ACHN (cell line): ENCODE measurements at regions not wholly inside any gene's neighbourhood (a gene's known extent, or its start where the extent isn't known, plus 50 kb on each side); places are given as distances from the start of the nearest gene placed in this dataset.

Experiments used
- DNase-seq: peaks from one replicate; pipeline ENCODE4 v3.0.0-alpha.2; 2015
- in situ Hi-C: cut with HindIII; loops from 2 replicates; pipeline ENCODE4 v1.10.0; 2017; ENCODE audit warnings: low sequenced_read_pairs, low pct_ligation_motif_present, low pct_unique_long_range_greater_than_20kb

DNA sequence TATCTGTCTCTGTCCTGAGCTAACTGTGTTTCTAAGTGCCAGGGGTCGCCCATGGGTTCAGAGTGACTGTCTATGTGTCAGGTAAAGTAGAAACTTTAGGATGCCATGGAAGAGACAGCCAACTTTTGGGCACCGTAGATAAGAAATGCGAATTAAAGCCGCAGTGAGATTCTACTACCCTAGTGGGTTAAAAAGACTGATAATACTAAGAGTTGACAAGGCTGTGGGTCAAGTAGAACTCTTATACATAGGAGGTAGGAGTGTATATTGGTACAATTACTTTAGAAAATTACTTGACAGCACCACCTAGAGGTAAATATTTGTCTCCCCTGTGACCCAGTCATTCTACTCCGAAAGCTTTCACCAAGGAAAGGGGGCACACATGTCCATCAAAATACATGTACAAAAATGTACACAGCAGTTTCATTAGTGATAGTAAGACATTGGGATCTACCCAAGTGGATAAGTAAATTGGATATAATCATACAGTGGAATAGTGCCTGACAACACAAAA is 371.3 kb downstream of the SLC4A3 start:
- in situ Hi-C loops: no loop called here

DNA sequence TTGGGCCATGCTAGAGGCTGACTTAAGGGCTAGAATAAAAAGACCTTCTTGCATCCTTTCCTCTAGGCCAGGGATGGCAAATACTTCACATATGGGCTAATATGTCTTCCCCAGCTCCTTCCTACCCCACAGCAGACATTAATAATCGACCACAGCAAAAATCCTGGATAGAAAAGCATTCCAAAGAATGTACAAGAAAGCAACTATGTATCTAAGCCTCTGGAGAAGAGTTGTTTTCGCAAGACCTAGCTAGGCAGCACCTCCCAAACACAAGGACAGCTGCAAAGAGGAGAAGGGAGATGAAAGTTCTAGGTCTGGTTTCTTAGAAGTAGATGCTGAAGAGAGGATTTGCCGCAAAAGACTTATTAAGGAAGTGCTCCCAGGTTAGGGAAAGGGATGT is 372.6 kb downstream of the SLC4A3 start:
- no peak for DNase-seq
- in situ Hi-C loops: no loop called here

More for the DNA sequence above, 371.3 kb downstream of the SLC4A3 start:
- peak; percentile 14 for DNase-seq

DNA sequence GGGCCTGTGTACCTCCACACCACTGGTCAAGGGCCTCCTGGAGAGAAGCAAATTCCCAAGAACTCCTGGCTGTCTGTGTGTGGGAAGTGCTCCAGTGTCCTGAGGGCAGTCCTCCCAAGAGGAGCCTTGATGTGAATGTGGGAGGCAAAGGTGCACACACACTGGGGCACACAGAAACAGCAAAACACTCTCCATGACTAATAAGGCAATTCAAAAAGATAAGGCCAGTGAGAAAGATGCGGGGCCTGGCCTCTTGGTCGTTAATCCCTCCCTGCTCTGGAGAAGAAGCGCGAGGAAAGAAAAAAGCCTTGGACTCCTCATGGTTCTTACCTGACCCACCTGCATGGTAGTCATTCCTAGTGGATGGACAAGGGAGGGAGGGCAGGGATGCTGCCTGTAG is 373.2 kb downstream of the SLC4A3 start:
- no peak for DNase-seq
- in situ Hi-C loops: no loop called here

DNA sequence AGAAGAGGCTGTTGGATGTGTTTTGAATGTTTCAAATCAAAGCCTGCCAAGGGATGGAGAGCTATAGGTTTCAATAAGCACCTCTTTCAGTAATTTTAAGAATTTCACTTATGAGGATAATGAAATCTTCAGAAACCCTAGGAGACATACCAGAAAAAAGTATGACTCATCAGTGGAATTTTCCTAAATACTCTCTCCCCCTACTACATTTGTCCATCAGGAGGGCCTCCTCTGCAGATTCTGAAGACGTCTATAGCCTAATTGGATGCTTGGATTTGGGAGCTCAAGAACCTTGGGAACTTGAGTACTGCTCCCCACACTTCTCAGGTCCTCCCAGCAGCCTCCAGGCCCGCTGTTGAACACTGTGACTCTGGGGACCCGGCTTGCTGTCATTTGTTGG is 374.3 kb downstream of the SLC4A3 start:
- in situ Hi-C loops: no loop called here
- peak; percentile 47 for DNase-seq

DNA sequence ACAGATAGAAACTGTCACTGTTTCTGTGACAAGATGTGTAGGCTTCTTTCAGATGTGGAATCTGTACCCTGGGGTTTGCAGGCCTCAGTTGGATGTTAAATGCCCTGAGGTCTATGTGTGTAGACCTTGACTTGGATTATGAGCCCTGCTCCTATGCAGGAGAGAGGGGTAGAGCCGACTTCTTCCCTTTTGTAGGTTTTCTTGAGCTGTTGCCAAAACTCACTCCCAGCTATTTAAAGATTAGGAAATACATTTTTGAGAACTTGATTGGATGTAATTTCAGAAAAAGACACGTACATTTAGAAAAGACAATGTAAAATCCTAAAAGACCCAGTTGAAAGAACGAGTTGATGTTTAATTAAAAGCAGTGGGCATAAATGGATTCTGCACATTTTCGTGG is 374.8 kb downstream of the SLC4A3 start:
- in situ Hi-C loops: no loop called here
- no peak for DNase-seq

DNA sequence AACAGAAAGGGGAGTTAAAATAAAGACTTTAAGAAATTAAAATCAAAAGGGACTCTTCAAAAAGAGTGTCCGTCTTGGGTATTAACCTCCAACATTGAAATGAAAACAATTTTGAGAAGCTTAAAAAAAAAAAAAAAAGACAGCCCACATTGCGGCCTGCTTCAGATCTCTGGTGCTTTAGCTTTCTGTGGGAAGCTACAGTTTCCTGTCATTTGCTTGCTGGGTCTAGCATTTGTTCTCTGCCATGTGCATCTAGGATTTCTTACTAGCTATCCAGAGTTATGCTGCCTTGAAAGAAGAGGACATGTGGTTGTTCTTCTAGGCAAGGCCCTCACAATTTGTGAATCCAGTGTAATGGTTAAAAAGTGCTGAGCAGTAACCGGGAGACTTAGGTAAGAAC is 375.3 kb downstream of the SLC4A3 start:
- DNase-seq: no peak
- in situ Hi-C loops: no loop called here

DNA sequence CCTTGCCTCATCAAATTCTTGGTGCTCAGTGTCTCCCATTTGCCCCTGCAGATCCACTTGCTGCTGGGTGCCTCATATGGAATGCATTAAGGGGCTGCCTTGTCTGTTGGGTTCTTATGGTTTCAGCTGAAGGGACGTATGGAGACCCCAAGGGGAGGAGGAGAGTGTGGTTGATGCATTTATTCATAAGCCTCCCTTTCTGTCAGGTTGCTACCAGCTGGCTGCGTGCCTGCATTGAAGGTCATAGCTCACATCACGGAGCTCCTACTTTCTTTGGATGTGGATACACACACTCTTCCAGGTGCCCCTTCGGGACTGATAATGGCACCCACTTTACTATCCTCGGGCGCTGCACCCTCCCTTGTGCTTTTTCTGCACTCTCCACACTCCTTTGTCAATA is 377.9 kb downstream of the SLC4A3 start:
- in situ Hi-C loops: no loop called here
- no peak for DNase-seq

DNA sequence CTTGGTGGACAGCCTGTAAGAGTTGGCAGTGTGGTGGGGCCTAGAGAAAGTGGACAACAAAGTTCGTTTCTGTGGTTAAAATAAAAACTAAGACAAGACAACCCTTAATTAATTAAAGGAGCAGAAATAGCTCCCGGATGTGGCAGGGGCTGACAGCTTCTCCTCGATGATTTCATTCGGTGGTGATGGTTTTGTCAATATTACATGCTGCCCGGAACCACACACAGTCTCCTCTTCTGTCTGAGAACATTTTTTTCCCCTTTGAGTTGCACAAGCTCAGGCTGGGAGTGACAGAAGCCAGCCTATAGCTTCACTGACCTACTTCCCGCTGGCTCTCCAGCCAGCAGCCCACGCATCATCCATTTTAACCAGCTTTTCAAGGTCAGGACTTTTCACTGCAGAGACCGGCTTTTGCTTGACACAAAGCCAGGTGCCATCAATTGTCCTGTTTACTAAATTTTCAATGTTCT is 378.8 kb downstream of the SLC4A3 start:
- in situ Hi-C loops: no loop called here
- DNase-seq: no peak

DNA sequence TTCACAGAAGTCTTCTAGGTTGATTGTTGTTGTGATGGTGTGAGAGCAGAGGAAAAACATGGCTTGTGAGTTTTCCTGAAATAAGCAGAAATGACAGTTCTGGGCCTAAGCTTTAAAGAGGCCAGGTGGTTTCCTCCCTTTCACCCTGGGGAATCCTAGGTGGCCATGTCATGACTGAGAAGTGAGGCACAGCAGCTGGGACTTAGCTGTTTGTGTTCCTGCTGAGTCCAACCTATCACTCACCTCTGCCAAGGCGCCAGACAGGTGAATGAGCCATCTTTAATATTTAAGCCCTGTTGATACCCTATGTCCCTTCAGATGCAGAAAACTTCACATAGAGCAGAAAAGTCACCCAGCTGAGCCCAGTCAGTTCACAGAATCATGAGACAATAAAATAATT is 384.4 kb downstream of the SLC4A3 start:
- DNase-seq: no peak
- in situ Hi-C loops: no loop called here

DNA sequence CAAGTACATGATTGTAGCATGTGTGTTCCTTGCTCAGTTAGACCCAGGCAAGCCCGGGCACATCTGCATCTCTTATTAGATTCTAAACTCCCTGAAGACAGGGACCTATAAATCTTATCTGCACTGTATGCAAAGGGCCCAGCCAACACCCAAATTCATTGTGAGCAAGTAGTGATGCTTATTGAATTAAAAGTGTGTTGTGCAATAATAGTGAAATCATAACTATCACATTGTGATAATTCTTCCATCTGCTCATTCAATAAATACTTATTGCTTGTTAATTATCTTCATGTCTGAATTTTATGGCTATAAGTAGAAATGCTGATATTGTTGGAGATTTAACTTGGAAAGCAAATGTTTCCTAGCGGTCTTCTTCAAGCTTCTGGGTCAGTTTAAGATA is 387.5 kb downstream of the SLC4A3 start:
- in situ Hi-C loops: no loop called here
- no peak for DNase-seq

DNA sequence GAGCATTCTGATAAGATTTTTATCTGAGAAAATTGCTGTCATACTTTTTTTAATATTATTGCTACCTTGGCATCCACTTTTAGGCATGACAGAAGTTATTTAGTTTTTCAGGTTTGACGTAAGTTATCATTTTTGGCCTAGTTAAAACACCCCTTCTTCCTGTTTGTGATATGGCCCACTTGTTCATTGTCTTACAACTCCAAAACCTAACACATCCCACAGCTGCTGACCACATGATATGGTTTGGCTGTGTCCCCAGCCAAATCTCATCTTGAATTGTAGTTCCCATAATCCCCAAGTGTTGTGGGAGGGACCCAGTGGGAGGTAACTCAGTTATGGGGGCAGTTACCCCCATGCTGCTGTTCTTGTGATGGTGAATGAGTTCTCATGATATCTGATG is 388.1 kb downstream of the SLC4A3 start:
- in situ Hi-C loops: no loop called here

DNA sequence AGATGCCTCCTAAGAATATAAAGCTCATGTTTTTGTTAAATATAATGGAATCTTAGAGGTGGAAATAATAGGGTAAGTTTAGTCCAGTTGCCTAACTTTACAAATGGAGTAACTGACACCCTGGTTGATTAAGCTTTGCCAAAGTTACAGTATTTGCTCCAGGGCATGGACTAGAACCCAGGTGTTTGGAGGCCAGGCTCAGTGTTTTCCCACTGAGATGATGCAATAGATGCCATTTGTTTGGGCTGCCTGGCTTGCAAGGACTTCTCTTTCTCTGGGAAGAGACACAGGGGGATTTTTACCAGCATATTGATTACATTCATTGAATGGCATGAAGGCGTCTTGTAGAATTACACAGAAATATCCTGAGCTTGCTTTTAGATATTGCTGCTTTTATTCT is 397.8 kb downstream of the SLC4A3 start:
- in situ Hi-C loops: no loop called here
- DNase-seq: no peak

More for the DNA sequence above, 388.1 kb downstream of the SLC4A3 start:
- no peak for DNase-seq

DNA sequence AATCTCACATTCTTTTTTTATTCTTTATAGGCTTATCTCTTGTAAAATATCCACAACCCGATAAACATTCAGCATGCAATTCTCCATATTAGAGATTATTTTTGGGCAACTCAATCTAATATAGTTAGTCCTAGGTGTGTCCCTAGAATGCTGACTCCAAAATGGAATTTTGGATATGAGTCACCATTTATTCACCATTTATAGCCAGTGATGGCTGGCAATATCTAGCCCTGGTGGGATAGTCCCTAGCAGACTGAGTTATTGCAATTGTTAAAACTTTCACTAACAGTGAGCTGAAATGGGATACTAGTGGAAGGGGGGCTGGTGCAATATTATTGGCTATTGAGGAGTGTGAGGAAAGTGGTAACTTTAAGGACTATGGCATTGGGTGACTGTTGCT is 401.6 kb downstream of the SLC4A3 start:
- no peak for DNase-seq
- in situ Hi-C loops: no loop called here

DNA sequence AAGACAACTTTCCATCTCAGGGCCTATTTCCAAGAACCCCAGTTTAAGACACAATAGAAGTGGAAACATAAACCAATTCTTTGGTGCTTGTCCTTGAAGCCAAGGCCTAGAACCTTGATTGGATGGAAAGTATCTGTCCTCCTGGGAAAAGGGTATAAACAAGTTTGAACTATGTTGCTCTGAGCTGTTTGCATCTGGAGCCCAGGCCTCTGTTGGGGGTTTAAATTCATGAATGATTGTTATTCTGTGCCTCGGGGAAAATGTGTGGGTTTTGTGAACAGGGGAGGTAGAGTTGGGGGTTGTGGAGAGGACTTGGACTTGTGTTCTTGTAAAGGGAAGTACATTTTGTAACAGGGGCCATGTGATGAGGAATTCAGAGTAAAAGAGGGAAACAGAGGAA is 406.1 kb downstream of the SLC4A3 start:
- no peak for DNase-seq
- in situ Hi-C loops: no loop called here

DNA sequence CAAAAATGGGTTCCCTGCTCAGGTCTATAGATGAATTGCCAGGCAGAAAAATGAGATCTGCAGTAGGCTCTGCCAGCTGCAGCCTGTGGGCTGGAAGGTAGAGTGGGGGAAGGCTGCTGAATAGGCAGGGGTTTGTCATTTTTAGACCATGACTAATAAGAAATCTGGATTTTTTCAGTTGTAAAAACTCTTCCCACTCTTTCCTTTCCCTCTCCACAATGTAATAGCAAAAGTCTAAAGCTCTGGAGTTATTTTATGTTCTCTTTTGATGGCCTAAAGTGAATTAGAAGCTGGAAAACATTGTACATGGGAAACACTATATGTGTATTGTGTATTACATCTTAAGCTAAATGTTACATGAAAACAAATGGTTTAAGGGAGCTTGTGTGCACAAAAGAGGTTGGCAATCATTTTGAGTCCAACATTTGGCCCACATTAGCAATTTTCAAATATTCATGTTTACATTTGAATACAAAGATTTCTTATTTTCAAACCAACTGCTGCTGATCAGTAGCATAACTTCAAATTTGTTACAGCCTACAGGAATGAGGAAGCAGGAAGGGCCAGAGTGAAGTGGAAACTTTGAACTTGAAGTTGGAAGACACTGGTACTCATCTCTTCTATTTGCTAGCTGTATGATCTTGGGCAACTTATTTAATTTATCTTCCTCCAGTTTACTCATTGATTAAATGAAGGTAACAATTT is 407.1 kb downstream of the SLC4A3 start:
- in situ Hi-C loops: no loop called here
- DNase-seq: peak; percentile 33

DNA sequence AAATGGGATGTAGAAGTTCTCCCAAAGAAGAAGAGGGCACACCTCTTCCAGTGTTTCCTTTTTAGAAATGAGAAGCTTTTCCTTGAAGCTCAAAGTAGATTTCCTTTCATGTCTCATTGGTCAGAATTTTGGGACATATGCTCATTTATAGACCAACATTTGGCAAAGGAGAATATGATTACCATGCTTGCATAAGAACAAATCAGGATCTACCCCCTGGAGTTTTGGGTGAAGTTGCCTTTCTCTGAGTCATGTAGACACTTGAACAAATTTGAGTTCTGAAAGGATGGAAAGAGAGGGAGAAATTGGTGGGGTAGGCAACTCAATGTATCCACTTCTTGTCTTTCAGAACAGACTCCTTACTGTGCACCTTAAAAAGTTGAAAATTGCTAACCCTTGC is 409.0 kb downstream of the SLC4A3 start:
- no peak for DNase-seq
- in situ Hi-C loops: no loop called here

DNA sequence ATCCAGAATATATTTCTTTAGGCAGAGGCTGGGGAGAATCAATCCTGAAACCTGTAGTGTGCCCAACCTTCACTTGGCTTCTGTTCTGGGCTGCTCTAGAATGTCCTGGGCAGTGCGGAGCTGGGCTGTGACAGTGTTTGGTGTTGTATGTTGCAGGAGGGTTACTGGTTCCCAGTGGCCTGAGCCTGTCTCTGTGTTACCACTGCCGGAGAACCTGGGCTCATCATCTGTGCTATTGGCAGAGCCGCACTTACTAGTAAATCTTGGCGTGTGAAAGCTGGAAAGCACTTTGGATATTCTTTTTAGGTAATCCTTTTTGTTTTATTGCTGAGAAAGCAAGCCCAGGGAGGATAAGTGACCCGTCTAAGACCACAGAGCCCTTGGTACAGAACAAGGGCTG is 412.9 kb downstream of the SLC4A3 start:
- no peak for DNase-seq
- in situ Hi-C loops: no loop called here

DNA sequence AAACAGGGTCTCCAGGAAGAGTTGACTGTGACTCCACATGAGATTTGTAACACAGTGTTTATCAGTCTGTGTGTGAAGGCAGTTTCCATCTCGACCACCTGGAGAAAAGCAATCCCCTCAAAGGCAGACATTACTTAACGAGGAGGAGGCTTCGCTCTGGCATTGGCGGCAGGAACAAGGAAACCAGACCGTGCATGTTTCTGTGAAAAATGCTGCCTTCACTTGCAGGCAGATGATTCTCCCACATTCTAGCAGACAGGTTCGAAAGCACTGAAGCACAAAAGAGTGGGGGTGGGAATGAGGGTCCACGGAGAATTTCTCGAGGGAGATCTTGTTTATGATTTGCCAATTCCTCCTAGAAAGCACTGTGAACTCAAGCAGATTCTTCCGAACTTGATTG is 414.0 kb downstream of the SLC4A3 start:
- in situ Hi-C loops: no loop called here
- no peak for DNase-seq

DNA sequence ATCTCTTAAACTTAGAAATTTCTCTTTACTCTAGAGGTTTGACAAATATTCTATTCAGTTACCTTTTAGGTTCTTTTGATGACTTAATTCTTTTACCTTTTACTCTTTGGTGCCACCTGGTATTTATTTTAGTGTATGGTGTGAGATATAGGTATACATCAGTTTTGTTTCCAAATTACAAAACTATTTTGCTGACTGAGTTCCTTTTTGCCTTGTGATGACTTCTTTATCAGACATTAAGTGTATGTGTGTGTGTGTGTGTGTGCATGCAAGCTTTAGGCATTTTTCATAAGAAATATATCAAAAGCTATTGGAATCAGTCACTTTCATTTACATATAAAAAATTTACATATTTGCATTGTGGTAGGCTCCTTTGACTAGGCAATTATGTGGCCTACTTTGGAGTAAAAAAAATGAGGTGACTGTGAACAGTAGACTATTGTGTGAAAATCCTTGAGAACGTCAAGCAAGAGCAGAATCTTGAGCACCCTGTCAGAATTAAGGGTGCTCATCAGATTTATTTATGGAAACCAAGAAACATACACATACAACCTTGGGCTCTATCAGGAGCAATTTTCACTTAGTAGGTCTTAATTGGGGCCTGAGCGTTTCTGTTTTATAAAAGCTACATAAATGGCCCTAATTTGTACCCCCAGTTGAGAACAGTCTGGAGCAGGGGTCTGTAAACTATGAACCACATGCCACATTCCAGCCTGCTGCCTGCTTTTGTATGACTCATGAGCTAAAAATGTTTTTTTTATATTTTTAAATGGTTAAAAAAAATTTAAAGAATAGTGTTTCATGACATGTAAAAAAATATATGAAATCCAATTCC is 415.9 kb downstream of the SLC4A3 start:
- in situ Hi-C loops: no loop called here
- peak; percentile 34 for DNase-seq

DNA sequence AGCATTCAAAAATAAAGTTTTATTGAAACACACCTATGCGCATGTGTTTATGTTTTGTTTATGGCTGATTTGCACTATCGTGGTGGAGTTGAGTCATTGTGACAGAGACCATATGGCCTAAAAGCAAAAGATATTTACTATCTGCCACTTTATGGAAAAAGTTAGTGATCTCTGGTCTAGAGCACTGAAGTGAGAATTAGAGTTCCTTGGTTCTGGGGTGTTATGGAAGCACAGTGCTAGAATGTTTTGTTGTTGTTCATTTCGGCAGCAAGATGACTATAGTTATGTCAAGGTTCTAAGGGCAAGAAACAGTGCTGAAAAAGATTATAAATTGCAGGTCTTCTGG is 416.5 kb downstream of the SLC4A3 start:
- DNase-seq: no peak
- in situ Hi-C loops: no loop called here
